Keratinocyte (primary cell): ENCODE measurements at regions not wholly inside any gene's neighbourhood (a gene's known extent, or its start where the extent isn't known, plus 50 kb on each side); places are given as distances from the start of the nearest gene placed in this dataset.

Experiments
- CTCF ChIP-seq, 3 experiments: IDR thresholded peaks in 1 of 3; conservative IDR thresholded peaks in 1 of 3; optimal IDR thresholded peaks in 1 of 3; 2 replicates in 2 of 3; 3 replicates in 1 of 3; pipeline versions ENCODE3 to v1.5.1; 2011; ENCODE audit warnings: low read length in 3 of 3, mild to moderate bottlenecking in 3 of 3, moderate library complexity in 2 of 3, control low read depth in 1 of 3, inconsistent platforms in 1 of 3; ENCODE audit not compliant: insufficient read depth in 2 of 3; ENCODE audit errors: extremely low read depth in 1 of 3
- EZH2 ChIP-seq: IDR thresholded peaks from one replicate; pipeline ENCODE4 v1.6.1; 2012; ENCODE audit warnings: inconsistent platforms, mild to moderate bottlenecking, low read length, moderate library complexity

GRCh38 chr7:52071744-52072143 is 755.1 kb upstream of the COBL start:
- TF ChIP-seq CTCF (optimal IDR thresholded peaks at IDR 0.05 in 1 of 3, IDR thresholded peaks at IDR 0.05 in 1 of 3, conservative IDR thresholded peaks at IDR 0.05 in 1 of 3; ENCODE audit: extremely low read depth in 1 of 3, insufficient read depth in 2 of 3, low read length in 3 of 3) (no peak), EZH2 (no peak)
